Mammary epithelial cell (primary cell): ENCODE measurements at regions not wholly inside any gene's neighbourhood (a gene's known extent, or its start where the extent isn't known, plus 50 kb on each side); places are given as distances from the start of the nearest gene placed in this dataset.

Experiments used
- CTCF ChIP-seq, 2 donors: IDR thresholded peaks in 1 of 2; conservative IDR thresholded peaks in 1 of 2; 2 replicates each; pipeline ENCODE4 v1.5.1; 2011 to 2012; ENCODE audit warnings: inconsistent platforms in 2 of 2, low read length in 2 of 2, mild to moderate bottlenecking in 2 of 2, control low read depth in 1 of 2, low read depth in 1 of 2; ENCODE audit not compliant: insufficient read depth in 1 of 2; ENCODE audit errors: extremely low read depth in 1 of 2
- EZH2 ChIP-seq: IDR thresholded peaks from 2 replicates; pipeline ENCODE4 v1.6.1; 2012; ENCODE audit warnings: low read length, inconsistent platforms, borderline replicate concordance

- TF ChIP-seq CTCF (conservative IDR thresholded peaks at IDR 0.05 in 1 of 2, IDR thresholded peaks at IDR 0.05 in 1 of 2; ENCODE audit: extremely low read depth in 1 of 2, insufficient read depth in 1 of 2, low read depth in 1 of 2, low read length in 2 of 2) = no peak
- TF ChIP-seq EZH2 = no peak
These were observed 72.8 kb upstream of the MED9 start for GRCh38 chr17:17403899-17404576.
